ENCODE measurements at regions not wholly inside any gene's neighbourhood (a gene's known extent, or its start where the extent isn't known, plus 50 kb on each side); places are given as distances from the start of the nearest gene placed in this dataset.
A peak's percentile ranks its signal among the peaks of the same experiment; 100 is the strongest.

DNA sequence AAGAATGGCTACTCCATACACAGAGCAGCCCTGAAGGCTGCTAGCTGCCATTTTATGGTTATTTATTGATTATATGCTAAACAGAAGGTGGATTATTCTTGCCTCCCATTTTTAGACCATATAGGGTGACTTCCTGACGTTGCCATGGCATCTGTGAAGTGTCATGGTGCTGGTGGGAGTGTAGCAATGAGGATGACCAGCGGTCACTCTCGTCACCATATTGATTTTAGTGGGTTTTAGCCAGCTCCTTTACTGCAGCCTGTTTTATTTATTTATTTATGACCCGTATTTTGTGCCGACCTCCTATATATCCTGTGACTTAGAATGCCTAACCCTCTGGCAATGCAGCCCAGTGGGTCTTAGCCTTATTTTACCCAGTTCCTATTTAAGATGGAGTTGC, 553.9 kb downstream of the TNS1 start:
- TF ChIP-seq, protein P1, sequence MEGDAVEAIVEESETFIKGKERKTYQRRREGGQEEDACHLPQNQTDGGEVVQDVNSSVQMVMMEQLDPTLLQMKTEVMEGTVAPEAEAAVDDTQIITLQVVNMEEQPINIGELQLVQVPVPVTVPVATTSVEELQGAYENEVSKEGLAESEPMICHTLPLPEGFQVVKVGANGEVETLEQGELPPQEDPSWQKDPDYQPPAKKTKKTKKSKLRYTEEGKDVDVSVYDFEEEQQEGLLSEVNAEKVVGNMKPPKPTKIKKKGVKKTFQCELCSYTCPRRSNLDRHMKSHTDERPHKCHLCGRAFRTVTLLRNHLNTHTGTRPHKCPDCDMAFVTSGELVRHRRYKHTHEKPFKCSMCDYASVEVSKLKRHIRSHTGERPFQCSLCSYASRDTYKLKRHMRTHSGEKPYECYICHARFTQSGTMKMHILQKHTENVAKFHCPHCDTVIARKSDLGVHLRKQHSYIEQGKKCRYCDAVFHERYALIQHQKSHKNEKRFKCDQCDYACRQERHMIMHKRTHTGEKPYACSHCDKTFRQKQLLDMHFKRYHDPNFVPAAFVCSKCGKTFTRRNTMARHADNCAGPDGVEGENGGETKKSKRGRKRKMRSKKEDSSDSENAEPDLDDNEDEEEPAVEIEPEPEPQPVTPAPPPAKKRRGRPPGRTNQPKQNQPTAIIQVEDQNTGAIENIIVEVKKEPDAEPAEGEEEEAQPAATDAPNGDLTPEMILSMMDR (IDR thresholded peaks at IDR 0.05) = no peak
- DNase-seq (ENCODE audit: low spot score) = no peak
- Histone ChIP-seq H3K27ac (no peak overlapping the region), H3K4me3 (no peak overlapping the region)

DNA sequence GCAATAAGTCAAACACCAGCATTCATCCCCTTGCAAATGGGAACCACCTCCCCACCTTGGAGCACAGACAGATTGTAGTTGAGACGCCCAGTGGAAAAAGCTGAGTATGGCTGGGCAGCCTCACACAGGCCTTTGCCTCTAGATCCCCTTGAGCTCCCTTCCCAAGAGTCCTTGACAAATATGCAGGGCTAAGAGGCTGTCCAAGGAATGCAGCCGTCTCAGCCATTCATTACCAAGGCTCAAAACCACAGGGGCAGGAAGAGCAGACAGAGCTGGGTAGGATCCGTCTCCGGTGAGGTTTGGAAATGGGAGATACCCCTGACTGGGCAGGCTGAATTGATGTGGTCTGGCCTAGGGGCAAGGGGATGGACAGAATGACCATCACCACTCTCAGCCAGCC, 557.1 kb downstream of the TNS1 start:
- TF ChIP-seq, protein P1 (IDR thresholded peaks at IDR 0.05) = no peak
- DNase-seq (ENCODE audit: low spot score) = no peak
- H3K27ac ChIP-seq = peak overlapping the region in 1 of 2 donors; percentile 55
- no peak overlapping the region for H3K4me3 ChIP-seq

DNA sequence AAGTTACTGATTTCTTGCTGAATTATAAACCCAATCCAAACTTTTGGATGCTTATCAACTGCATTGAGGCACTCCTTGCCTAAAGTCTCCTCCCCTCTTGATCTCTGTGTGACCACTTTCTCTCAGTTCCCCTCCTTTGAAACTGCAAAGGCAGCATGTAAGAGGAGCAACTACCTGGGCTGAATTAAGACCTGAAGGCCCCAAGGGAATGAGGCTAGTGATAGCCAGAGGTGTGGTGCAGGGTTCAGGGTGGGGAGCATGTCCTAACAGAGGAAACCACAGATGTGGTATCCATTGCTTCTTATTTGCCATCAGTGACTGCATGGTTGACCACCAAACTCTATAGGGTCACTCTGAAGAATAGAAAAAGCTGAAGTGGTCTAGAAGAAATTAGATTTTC, 557.9 kb downstream of the TNS1 start:
- Histone ChIP-seq H3K4me3 (no peak overlapping the region), H3K27ac (no peak overlapping the region)
- TF ChIP-seq, protein P1 (IDR thresholded peaks at IDR 0.05) = no peak
- DNase-seq (ENCODE audit: low spot score) = no peak

DNA sequence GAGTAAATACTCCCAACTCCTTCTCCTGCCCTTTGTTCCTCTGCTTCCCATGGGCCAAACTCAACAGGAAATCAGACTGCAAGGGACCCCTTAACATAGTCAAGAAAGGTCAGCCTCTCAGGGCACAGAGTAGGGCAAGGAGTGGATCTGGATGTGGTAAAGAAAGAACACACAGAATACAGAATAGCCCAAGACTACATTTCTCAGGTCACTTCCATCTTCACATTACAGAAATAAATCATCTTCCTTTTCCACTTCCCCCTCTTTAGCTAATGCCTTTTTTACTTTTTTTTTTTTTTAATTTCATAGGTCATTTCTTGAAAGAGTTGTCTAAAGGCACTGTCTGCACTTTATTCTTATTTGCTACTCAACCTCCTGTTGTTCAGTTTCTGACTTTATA, 558.3 kb downstream of the TNS1 start:
- TF ChIP-seq, protein P1 (IDR thresholded peaks at IDR 0.05) = no peak
- Histone ChIP-seq H3K27ac (no peak overlapping the region), H3K4me3 (no peak overlapping the region)
- DNase-seq (ENCODE audit: low spot score) = no peak

DNA sequence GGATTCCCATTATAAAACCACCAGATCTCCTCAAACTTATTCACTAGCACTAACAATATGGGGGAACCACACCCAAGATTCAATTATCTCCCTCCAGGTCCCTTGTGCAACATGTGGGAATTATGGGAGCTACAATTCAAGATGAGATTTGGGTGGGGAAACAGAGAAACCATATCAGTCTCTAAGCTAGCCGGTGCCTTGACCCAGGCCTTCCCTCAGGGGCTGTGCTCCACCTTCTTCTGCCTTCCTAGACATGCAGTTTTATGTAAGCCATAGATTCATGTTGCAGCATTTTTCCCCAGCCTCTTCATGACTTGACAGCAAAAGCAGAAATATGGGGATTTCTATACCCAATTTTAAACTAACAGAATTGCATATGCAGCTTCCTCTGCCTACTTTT, 559.2 kb downstream of the TNS1 start:
- H3K4me3 ChIP-seq = no peak overlapping the region
- TF ChIP-seq, protein P1 (IDR thresholded peaks at IDR 0.05) = no peak
- H3K27ac ChIP-seq = no peak overlapping the region
- DNase-seq (ENCODE audit: low spot score) = no peak

DNA sequence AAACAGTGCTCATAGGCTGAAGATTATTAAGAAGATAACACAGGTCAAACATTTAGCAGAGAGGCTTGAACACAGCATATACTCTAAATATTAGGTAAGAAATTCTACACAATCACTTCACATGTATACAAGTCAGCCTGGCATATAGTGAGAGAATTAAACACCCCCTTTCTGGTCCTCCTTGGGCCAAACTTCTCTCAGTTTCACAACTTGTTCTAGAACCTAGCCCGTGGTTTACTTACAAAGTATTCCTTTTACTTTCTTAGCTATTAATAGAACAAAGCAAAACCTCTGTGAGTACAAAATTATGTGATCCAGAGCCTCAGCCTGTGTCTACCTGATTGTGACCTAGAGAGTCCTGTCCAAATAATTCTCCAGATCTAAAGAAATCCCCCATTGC, 562.8 kb downstream of the TNS1 start:
- DNase-seq (ENCODE audit: low spot score) = no peak
- TF ChIP-seq, protein P1 (IDR thresholded peaks at IDR 0.05) = no peak
- Histone ChIP-seq H3K4me3 (no peak overlapping the region), H3K27ac (peak overlapping the region; percentile 45 to 49)

DNA sequence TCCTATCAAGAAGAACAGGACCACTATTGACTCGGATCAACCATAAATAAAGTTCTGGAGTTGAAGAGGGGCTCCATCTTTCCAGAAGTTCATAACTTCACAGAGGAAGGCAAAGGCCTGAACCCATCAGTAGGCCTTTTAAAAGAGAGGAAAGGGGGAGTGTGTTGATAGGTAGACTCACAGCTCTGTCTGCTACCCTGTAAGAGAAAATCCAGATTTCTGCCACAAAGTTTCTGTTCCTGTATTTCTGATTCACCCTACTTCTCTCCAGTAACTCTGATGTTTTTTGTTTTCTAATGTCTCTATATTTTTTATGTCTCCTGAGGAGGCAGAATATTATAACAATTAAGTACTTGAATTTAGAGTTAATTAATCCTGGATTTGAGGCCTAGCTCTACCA, 564.0 kb downstream of the TNS1 start:
- no peak for DNase-seq (ENCODE audit: low spot score)
- H3K27ac ChIP-seq = peak overlapping the region in 1 of 2 donors; percentile 61
- TF ChIP-seq, protein P1 (IDR thresholded peaks at IDR 0.05) = no peak

More for the DNA sequence above, 564.0 kb downstream of the TNS1 start:
- no peak overlapping the region for H3K4me3 ChIP-seq

Measured in coronary artery (tissue), 2 donors.